GM21786 (cell line): ENCODE measurements at regions not wholly inside any gene's neighbourhood (a gene's known extent, or its start where the extent isn't known, plus 50 kb on each side); places are given as distances from the start of the nearest gene placed in this dataset.

Source experiments
- ATAC-seq: cut with Tn5 transposase; IDR thresholded peaks from one replicate; pipeline ENCODE4 v1.9.1; 2021; ENCODE audit not compliant: unreplicated experiment

GRCh38 chr16:86285938-86286921 is 224.1 kb upstream of the FOXF1 start:
- no peak for ATAC-seq

- ATAC-seq, result no peak
Observed at GRCh38 chr16:86286991-86287663, 223.2 kb upstream of the FOXF1 start.

GRCh38 chr16:86287664-86288201 is 222.6 kb upstream of the FOXF1 start:
- no peak for ATAC-seq

GRCh38 chr16:86288716-86289294 is 221.5 kb upstream of the FOXF1 start:
- no peak for ATAC-seq

DNA sequence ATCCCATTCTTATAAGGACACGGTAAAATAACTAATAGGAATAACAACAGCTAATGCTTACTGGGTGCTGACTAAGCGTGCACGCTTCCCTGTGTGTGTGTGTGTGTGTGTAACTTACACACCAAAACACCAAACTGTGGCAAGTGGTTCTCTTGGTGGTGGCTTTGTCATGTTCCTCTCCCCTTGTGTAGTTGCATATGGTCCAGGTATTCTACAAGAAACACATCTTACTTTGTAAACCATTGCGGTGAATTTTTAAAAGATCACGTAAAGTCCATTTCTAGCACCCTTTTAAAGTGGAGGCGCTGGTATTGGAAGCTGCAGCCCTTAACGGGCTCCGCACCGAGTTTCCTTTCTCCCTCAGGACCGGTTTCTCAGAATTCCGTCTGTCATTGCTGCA is 221.0 kb upstream of the FOXF1 start:
- no peak for ATAC-seq

DNA sequence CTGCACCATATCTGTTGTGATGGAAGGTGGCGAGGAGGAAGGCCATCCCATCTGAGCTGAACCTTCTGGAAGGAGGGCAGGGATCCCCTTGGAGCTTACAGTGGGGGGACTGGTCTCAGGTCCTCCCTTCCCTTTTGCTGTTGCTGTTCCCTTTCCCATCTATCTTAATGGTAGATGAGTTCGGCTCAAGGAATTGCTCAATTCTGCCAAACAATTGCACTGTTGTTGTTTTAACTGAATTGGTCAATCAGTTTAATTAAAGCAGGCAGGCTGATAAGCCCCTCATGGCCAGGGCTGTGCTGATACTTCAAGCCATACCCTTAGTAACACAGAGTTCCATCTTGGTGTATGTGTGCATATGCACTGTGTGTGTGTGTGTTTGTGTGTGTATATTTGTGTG is 220.4 kb upstream of the FOXF1 start:
- ATAC-seq, result no peak

GRCh38 chr16:86291491-86291890 is 218.8 kb upstream of the FOXF1 start:
- ATAC-seq, result no peak

- no peak for ATAC-seq
Observed at GRCh38 chr16:86292171-86292775, 218.1 kb upstream of the FOXF1 start.

GRCh38 chr16:86292942-86293341 is 217.4 kb upstream of the FOXF1 start:
- ATAC-seq, result no peak

GRCh38 chr16:86293906-86294305 is 216.4 kb upstream of the FOXF1 start:
- ATAC-seq, result no peak

DNA sequence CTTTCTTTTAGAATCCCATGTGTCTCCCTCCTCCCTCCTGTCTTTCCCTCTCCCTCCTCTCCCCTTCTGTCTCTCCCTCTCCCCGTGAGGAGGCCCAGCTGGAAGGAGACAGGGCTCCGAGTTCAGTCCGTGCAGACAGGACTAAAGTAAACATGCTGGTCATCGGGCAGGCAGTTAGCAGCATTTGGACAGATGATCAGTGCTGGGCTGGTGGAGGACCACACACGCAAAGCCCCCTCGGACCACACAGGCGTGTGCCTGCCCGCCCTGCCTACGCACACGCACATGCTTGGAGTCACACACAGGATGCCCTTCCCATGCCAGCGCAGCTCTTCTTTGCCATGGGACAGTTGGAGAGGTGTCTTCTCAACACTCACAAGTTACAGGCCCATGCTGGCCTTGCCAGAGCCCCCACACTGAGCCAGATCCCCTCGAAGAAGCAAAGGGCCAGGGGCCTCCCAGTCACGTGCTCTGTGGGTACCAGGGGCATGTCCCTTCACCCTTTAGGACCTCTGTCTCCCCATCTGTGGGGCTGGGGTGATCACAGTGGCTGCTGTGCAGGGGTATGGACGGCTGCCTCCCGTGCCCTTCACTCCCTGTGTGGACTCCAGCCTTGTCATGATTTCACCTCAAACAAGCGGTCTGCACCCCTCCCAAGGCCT is 215.7 kb upstream of the FOXF1 start:
- ATAC-seq, result no peak

- ATAC-seq, result no peak
Observed at GRCh38 chr16:86296256-86296655, 214.1 kb upstream of the FOXF1 start.

GRCh38 chr16:86297391-86297790 is 212.9 kb upstream of the FOXF1 start:
- no peak for ATAC-seq

GRCh38 chr16:86297866-86298757 is 212.2 kb upstream of the FOXF1 start:
- no peak for ATAC-seq

DNA sequence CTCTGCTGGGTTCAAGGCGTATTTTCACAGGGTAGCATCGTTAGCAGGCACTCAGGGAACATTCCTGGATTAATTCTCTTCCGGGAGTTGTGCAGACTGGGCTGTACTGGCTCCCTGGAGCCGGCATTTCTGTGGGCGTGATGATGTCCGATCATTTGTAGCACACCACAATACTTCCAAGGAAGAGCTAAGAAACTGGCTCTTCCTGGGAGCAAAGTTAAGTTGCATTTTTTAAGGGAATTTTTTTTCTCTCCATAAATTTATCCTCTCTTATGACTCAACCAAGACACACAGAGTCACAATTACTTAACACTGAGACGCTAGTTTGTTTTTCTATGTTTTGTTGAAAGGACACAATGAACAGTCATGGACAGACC is 211.6 kb upstream of the FOXF1 start:
- no peak for ATAC-seq

DNA sequence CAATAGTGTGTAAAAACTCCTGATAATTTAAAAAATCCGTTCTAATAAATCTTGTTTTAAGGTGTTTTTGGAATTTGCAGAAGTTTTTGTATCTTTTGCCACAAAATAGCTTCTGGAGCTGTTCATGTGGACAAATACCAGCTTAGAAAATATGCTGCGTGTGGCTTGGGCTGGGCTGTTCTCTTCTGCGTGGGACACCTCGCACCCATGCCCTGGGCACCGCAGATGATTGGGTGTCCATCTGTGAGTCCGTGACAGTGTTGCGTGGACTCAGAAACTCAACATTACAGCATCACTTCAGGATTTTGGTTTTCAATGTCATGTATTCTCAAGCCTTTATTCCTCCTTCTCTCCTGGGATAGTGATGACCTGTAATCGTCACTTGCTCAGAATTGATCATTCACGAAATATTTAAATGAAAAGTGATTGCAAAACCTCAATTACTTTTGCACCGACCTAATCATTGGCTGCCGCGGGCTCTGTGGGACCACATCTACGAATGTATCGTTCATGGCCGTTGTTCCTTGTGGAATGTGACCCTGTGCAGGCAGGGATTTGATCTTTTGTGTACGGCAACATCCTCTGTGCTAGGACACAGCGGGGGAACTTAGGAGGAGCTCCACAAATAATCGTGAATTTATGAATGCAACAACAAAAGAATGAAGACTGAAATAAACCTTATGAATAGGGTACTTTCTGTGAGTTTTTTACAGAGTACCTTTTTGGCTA is 210.3 kb upstream of the FOXF1 start:
- no peak for ATAC-seq

- ATAC-seq, result no peak
Observed at GRCh38 chr16:86300746-86301481, 209.4 kb upstream of the FOXF1 start.

DNA sequence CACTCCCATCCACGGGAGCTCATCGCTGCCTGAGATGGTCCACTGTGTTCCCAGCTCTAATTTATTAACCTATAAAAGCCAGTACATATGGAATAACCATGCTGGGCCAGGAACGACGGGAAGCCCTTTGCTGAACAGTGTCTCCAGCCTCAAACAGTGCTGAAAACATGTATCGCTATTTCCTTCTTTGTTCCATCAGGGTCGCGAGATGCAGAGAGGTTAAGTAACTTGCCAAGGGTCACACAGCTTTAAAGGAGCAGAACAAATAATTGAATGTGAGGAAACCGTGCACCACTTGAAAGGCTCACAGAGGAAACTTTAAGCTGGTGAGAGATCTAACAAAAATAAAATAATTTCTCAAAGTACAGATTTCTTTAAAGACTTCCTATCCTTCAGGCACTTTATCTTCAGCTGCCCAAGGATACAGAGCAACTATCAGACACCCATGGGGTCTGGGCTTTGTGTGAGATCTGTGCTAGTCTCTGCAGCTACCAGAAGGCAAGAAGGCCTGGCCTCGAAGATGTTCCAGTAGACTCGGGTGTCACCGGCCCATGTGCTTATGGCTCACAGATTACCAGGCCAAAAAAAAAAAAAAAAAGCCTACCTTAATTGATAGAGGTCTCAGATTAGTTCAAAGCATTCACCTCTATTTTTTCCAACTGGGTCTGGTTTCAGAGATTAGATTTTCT is 207.8 kb upstream of the FOXF1 start:
- ATAC-seq, result no peak
